ENCODE measurements at regions not wholly inside any gene's neighbourhood (a gene's known extent, or its start where the extent isn't known, plus 50 kb on each side); places are given as distances from the start of the nearest gene placed in this dataset.

DNA sequence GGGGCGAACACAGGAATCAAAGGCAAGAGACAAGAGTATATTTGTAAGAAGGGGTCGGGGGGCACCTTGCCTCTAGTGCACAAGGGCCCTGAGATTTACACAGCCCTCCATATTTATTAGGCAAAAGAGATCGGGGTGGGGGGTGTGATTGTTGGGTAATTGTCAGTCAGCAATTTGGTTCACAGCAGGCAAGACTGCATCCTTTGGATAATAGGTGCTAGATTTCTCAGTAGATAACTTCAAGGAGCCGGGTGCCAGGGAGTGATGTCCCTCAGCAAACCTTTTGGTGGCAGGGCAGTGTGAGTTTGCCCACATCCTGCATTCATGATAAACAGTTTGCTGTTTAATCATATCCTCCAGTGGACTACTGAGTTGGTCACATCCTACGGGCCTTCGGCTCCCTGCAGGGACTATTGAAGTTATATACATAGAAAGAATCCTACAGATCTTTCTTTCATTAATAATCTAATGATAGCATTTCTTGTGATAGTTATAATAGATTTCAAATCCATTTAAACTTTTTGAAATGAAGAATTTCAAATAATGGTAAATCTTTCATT is 178.5 kb downstream of the GNAI1 start:
- no peak overlapping the region for H3K27ac ChIP-seq
- DNase-seq (no peak), ATAC-seq (no peak)
- TF ChIP-seq, protein P1, sequence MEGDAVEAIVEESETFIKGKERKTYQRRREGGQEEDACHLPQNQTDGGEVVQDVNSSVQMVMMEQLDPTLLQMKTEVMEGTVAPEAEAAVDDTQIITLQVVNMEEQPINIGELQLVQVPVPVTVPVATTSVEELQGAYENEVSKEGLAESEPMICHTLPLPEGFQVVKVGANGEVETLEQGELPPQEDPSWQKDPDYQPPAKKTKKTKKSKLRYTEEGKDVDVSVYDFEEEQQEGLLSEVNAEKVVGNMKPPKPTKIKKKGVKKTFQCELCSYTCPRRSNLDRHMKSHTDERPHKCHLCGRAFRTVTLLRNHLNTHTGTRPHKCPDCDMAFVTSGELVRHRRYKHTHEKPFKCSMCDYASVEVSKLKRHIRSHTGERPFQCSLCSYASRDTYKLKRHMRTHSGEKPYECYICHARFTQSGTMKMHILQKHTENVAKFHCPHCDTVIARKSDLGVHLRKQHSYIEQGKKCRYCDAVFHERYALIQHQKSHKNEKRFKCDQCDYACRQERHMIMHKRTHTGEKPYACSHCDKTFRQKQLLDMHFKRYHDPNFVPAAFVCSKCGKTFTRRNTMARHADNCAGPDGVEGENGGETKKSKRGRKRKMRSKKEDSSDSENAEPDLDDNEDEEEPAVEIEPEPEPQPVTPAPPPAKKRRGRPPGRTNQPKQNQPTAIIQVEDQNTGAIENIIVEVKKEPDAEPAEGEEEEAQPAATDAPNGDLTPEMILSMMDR (IDR thresholded peaks at IDR 0.05) = no peak
- H3K4me1 ChIP-seq = no peaks in the 10 kb centered on the region
- intact Hi-C loops (cut with DNase I) = no loop called here
- H3K27me3 ChIP-seq = no peaks in the 10 kb centered on the region
- no peaks in the 10 kb centered on the region for H3K36me3 ChIP-seq
- no peak overlapping the region for H3K4me3 ChIP-seq
- H3K9me3 ChIP-seq = no peaks in the 10 kb centered on the region

DNA sequence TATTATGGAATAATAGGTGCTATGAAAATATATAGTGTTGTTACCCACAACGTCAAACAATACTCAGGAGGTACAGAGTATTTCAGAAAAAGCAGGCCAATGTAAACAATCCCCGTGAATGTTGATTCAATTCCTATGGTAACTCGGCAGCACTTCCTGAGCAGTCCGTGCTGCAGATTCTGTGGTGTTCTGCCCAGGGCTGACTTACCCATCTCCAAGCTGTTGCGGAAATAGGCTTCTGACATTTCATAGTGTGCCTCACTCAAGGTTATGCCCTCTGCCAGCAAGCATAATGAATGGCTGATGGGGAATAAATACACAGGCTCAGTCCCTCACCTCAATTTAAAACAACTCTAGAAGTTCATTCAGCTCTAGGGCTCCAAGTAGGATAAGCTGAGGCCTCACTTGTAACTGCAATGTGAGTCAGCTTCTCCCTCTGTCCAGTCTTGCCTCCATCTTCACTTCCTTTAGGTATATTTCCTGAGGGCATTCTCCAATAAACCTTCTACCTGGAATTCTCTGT is 177.6 kb downstream of the GNAI1 start:
- Histone ChIP-seq H3K4me3 (no peak overlapping the region), H3K9me3 (no peaks in the 10 kb centered on the region), H3K4me1 (no peaks in the 10 kb centered on the region), H3K27ac (no peak overlapping the region), H3K27me3 (no peaks in the 10 kb centered on the region), H3K36me3 (no peaks in the 10 kb centered on the region)
- DNase-seq = no peak
- TF ChIP-seq, protein P1 (IDR thresholded peaks at IDR 0.05) = no peak
- intact Hi-C loops (cut with DNase I) = no loop called here
- peak; percentile 68 for ATAC-seq

DNA sequence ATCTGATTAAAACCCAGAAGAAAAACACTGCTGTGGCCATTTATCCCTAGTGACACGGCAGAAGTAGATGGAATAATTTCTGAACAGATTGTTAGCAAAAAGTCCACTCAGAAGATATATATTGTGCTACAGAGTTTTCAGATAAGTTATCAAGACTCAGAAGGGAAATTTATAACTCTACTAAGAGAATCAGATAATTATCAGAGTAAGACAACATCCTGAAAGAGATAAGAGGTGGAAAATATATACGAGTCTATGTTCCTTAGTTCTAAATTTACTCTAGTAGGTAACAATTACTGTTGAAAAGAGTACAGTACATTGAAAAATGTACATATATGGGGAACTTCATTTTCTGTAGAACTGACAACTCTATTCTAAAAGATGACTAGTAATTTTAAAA is 176.7 kb downstream of the GNAI1 start:
- H3K36me3 ChIP-seq = no peaks in the 10 kb centered on the region
- DNase-seq (no peak), ATAC-seq (no peak)
- H3K4me1 ChIP-seq = no peaks in the 10 kb centered on the region
- H3K9me3 ChIP-seq = no peaks in the 10 kb centered on the region
- TF ChIP-seq, protein P1 (IDR thresholded peaks at IDR 0.05) = no peak
- no peak overlapping the region for H3K27ac ChIP-seq
- H3K4me3 ChIP-seq = no peak overlapping the region
- intact Hi-C loops (cut with DNase I) = no loop called here
- H3K27me3 ChIP-seq = no peaks in the 10 kb centered on the region

DNA sequence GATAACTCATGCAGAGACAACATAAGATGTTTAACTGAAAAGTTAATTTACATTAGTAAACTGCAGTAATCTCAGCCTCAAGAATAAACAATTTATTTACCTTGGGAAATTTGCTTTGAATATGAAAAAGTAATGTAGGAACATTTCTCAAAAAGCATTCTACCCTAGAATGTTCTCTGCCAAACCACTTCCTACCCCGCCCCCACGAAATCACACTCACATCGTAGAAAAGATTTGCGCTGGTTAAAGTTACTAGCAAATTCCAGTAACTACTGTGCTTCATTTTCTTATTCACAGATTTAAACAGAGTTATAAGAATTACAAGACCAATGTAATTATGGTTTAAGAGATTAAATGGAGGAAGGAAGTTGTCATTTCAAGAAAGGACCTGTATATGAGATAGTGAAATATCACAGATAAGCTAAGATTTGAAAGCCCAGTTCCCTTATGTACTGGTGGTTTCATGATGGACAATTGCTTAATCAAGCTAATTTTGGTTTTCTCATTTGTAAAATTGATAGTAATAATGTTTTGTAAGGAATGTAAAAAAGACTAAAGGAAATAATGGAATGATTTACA is 175.4 kb downstream of the GNAI1 start:
- no peaks in the 10 kb centered on the region for H3K4me1 ChIP-seq
- ATAC-seq = no peak
- intact Hi-C loops (cut with DNase I) = no loop called here

DNA sequence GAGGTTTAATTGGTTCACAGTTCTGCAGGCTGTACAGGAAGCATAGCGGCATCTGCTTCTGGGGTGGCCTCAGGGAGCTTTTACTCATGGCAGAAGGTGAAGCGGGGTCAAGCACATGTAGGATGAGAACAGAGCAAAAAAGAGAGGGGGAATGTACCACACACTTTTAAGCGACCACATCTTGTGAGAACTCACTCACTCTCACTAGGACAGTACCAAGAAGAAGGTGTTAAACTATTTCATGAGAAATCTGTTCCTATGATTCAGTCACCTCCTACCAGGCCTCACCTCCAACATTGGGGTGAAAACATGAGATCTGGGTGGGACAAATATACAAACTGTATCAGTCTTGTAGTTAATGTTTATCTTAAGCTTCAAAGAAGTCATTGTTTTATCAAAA is 174.7 kb downstream of the GNAI1 start:
- no peaks in the 10 kb centered on the region for H3K36me3 ChIP-seq
- intact Hi-C loops (cut with DNase I) = no loop called here
- no peaks in the 10 kb centered on the region for H3K27me3 ChIP-seq
- DNase-seq = no peak
- H3K27ac ChIP-seq = no peak overlapping the region
- no peaks in the 10 kb centered on the region for H3K4me1 ChIP-seq
- TF ChIP-seq, protein P1 (IDR thresholded peaks at IDR 0.05) = no peak
- no peak overlapping the region for H3K4me3 ChIP-seq
- no peak for ATAC-seq
- H3K9me3 ChIP-seq = no peaks in the 10 kb centered on the region

More for the DNA sequence above, 175.4 kb downstream of the GNAI1 start:
- H3K27ac ChIP-seq = no peak overlapping the region
- no peaks in the 10 kb centered on the region for H3K36me3 ChIP-seq
- no peaks in the 10 kb centered on the region for H3K27me3 ChIP-seq
- no peak for DNase-seq
- no peak overlapping the region for H3K4me3 ChIP-seq
- no peaks in the 10 kb centered on the region for H3K9me3 ChIP-seq
- TF ChIP-seq, protein P1 (IDR thresholded peaks at IDR 0.05) = no peak
